ENCODE measurements at regions not wholly inside any gene's neighbourhood (a gene's known extent, or its start where the extent isn't known, plus 50 kb on each side); places are given as distances from the start of the nearest gene placed in this dataset.

GRCh38 chr2:241924069-241924908, 54.8 kb downstream of the RTP5 start:
- no peak for DNase-seq (ENCODE audit: low read depth)

DNA sequence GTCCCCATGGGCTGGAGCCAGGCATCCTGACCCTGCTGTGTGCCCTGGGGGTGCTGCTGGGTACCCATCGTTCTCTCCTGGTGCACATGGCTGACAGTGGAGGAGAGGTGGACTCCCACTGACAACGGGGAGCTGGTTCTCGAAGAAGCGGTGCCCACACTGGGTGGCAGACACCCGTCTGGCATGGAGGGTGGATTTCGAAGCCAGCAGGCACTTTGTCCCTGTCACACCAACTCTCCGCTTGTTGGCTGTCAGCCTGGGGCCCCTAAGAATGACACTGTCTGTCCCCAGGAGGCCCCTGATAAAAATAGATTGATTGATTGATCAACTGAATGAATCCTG, 55.4 kb downstream of the RTP5 start:
- DNase-seq (ENCODE audit: low read depth), result no peak

DNA sequence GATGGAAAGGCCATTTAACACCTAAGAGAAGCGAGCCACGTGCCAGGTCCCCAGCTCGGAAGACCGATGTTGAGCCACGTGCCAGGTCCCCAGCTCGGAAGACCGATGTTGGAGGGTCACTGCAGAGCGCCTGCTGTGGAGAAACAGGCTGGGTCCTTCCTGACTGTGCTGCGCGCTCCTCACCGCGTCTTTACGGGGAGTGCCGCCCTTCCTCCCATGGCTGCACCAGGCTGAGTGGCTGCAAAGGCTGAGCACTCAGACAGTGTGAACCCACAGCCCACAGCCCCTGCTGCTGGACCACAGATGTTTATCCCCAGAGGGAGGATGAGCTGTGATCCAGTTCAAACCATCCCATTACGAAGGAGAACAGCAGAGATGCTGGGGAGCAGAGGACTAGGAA, 55.7 kb downstream of the RTP5 start:
- DNase-seq (ENCODE audit: low read depth), result no peak

- no peak for DNase-seq (ENCODE audit: low read depth)
Observed at GRCh38 chr2:241925821-241926441, 56.4 kb downstream of the RTP5 start.

DNA sequence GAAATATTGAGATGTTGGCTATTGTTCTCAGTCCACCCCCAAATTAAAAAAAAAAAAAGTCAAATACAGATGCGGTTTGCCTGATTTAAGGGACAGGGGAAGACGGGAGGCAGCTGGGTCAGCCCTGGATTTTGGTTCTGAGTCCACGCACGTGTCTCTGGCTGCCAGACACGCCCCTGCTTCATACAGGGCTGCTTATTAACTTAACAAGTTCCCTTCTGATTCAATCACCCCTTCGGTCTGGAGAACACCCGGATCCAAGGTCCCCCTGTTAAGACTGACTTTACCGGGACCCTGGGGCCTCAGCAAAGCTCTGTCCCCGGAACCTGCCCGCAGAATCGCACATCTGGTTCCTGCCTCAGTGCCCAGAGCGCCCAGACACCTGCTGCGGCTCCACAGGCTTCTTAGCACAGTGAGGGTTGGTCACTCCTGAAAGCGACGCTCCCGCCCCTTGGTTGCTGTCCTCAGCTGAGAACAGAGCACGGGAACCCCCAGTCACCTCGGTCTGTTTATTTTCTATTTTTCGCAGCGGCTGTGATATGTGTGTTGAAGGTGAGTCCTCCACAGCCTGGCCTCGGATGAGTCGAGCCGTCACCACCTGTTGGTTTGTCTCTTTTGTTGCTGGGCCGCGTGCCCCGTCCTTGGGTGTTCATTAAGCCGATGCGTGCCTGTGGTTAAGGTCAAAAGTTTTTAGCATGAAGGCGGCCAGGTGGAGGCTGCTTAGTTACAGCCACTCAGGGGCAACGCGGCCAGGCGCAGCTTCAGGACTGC, 57.2 kb downstream of the RTP5 start:
- DNase-seq (ENCODE audit: low read depth), result no peak

DNA sequence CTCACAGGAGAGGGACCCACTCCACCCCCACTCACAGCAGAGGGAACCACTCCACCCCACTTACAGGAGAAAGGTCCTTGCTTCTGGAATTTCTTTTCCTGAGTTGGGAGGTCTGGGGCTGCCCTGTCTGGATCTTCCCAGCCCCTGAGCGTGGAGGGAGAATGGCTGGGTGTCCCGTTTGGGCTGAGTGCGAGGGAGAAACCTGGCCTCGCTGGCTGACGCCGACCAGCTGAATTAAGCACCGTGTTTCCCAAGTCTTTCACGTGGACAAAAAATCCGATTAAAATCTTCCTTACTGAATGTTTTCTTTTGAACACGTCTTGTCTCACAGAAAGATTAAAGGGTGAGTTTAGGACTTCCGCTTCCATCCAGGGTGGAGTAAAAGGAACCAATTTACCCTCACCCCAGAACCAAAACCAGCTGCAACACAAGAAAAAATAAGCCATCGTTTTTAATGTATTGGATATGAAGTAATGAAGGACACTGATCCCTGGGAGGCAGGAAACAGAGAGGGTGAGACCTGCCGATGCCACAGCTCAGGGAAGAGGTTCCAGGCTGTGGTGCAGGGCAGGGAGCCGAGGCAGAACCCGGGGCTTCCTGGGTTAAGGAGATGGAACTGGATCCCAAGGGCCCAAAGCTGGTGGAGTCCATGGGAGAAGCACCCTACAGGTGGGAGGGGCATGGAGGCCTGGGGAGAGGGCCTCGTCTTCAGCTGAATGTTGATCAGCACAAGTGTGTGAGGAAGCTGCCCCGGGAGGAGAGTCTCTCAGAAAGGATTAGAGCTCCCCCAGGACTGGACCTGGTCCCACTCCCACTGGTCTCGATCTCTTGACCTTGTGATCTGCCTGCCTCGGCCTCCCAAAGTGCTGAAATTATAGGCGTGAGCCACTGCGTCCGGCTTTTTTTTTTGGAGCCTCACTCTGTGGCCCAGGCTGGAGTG, 60.3 kb downstream of the RTP5 start:
- no peak for DNase-seq (ENCODE audit: low read depth)

DNA sequence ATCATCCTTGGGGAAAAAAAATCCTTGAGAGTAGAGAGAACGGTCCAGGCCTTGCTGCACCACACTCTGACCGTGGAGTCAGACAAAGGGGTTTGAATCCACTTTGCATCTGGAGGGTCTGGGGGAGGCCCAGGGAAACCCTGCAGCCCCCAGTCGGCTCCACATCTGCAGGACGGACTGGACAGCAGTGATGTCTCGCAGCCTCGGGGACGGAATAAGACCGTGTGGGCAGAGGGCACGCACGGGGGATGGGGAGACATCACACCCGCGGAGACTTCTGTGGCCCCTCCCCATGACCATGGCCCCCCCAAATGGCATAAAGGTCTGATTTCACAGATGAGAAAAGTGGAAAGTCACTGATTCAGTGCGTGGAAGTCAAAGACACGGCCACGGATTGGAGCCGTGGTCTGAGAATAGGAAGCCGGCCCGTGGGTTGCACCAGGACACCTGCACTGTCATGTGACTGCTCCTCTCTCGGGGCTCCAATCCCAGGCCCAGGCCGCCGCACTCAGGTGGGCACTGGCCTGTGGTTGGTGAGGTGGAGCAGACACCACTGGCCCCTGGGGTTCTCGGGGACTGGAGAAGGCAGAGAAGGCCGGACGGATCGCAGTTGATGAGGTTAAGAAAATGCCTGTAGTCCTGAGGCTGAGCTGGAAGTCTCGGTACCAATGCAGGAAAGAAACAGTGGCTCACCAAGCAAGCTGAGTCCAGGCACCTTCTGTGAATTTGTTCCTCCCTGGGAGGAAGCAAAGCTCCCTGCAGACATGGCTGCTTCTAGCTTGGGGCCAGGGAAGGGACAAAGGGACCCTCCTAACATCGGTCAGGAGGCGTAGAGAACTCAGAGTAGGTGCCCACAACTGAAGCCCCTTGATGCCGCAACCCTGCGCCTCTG, 61.8 kb downstream of the RTP5 start:
- DNase-seq (ENCODE audit: low read depth), result no peak

DNA sequence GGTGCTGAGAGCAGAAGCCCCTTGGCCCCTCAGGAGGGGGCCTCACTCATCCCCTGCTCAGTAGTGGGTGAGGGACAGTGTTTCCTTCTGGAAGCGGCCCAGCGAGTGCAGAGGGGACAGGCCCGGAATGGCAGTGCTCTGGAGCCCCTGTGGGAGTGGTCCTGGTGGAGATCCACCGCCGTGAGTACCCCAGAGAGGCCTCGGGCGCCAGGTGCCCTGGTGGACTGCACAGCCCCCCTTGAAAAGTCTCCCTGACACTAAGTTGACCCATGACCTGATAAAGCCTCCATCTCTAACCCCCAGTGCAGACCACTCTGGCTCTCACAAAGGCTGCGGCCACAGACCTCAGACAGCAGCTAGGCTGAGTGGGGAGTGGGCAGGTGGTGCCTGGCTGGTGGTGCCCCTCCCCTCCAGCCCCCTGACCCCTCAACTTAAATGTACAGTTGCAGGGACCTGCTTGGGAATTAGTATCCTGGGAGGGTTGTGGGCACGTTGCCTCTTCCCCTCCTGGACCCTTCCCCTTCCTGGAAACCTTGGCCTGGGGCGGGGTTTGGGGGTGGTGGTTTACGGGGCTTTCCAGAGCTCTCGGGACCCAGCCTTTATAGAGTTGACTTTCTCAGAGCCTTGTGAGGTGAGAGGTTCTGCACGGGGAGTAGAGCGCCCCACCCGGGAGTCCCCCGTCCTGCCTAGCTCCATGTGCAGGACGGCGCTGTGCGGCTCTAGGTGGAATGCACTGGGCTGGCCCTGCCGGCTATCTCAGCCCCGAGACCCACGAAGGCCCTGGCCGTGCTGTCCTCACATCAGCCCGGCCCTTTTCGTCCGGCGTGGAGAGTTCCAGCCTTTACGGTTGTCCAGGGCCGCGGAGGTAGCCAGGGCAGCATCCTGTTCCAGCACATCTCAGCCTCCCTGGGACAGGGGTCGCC, 62.7 kb downstream of the RTP5 start:
- DNase-seq (ENCODE audit: low read depth), result no peak

GRCh38 chr2:241932899-241933178, 63.3 kb downstream of the RTP5 start:
- no peak for DNase-seq (ENCODE audit: low read depth)

DNA sequence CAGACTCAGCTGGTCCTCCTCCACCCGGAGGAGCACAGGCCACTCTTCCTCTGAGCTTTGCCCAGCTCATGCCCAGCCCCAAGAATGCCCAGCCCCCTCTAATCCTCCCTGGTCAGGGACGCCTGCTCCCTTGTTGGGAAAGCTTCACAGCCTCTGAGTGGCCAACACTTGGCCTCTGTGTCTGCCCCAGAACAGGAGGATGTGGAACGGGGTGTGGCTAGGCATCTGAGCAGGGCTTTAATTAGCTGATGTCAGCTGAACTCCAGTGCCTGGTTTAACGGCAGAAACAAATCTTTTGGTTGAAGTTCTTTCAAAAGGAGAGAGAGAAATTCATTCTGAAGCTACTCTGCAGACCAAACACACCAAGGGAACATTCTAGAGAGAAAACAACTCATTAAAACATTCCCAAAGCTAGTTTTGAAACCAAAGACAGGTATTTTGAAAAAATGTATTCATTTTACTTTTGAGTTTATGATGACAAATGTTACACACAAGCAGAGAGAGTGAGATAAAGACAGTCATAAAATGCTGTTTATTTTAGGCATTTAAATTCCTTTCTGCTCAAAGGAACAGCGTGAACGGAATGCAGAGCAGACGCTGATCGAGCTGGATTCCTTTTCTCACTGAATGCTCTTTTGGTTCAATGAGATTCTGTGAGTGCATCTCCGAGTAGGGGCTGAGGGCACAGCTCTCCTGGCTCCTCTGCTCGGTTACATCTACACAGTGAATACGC, 63.8 kb downstream of the RTP5 start:
- no peak for DNase-seq (ENCODE audit: low read depth)

GRCh38 chr2:241935314-241935713, 65.8 kb downstream of the RTP5 start:
- no peak for DNase-seq (ENCODE audit: low read depth)

GRCh38 chr2:241935774-241936173, 66.2 kb downstream of the RTP5 start:
- no peak for DNase-seq (ENCODE audit: low read depth)

DNA sequence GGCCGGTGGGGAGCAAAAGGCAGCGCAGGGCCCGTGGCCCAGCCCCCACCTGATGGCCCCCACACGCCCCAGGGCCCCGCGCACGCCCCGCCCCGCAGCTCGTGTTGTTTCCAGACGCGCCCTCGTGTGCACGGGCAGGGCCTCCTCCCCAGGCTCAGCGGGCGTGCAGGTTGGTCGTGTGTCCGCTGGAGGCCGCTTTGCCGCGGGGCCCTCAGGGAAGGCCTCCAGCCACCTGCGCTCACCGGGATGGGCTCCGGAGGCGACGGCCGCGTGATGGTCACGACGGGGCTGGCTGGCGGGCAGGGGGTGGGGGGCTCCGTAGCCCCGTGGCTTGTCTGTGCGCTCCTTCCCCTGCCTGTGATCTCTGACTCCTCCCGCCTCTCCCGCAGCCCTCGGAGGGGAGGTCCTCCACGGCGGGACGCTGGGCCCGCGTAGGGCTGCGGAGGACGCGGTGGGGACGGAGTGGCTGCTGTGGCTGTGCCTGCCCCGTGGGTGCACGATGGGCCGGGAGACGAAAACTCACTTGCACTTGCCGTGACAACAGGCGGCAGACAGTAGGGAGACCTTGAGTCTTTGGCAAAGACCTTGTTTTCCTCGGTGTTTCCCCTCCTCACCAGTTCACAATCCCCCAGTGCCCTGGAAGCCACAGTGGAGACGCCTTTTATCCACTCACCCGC, 67.1 kb downstream of the RTP5 start:
- no peak for DNase-seq (ENCODE audit: low read depth)

- no peak for DNase-seq (ENCODE audit: low read depth)
Observed at GRCh38 chr2:241937297-241937696, 67.8 kb downstream of the RTP5 start.

DNA sequence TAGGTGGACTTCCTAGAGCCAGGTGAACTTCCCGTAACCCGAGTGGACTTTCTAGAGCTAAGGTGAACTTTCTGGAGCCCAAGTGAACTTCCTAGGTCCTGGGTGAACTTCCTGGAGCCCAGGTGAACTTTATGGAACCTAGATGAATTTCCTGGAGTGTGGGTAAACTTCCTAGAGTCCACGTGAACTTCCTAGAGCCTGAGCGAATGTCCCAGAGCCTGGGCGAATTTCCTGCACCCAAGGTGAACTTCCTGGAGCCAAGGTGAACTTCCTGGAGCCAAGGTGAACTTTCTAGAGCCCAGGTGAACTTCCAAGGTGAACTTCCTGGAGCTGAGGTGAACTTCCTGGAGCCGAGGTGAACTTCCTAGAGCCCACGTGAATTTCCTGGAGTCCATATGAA, 70.0 kb downstream of the RTP5 start:
- no peak for DNase-seq (ENCODE audit: low read depth)

DNA sequence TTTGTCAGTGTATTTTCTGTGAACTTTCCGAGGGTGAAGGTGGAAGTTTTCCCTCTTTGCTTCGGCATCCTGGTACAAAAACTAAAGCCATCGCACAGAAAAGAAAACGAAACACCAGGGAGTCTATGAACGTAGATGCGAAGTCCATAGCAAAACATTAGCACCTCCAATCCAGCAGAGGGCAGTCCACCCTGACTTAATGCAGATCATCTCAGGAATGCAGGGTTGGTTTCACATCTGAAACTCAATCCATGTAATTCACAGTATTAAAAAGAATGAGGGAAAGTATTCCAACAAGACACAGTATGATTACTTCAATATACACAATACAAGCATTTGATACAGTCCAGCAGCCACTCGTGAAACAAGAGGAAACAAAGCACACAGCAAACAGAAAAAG, 70.8 kb downstream of the RTP5 start:
- DNase-seq (ENCODE audit: low read depth), result no peak

DNA sequence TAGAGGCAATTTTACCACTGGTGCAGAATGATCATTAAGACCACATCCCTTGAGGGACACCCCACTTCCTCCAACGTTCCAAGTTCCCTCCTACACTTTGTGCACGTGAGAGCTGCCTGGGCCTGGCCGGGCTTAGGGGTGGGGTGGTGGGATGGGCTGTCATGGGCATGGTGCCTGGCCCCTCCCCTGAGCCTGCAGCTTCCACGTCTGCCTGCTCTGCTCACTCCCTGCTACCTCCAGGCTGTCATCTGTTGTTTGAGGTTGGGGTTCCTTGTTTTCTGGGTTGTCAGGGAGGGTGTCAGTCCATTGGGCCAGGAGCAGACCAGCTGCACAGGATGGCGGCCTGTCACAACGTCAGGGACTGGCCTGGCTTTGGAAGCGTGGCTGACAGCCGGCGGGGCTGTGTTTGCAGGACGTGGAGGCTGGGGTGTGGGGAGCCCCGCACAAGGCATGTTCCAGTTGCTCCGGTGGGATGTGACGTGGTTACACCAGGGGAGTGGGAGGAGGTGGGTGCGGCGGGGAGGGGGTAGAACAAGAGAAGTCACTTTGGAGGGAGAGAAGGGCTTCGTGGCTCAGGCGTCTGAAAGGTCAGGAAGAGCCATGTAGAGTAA, 72.3 kb downstream of the RTP5 start:
- DNase-seq (ENCODE audit: low read depth), result no peak

- DNase-seq (ENCODE audit: low read depth), result no peak
Observed at GRCh38 chr2:241942416-241943208, 73.1 kb downstream of the RTP5 start.
